ENCODE measurements at regions not wholly inside any gene's neighbourhood (a gene's known extent, or its start where the extent isn't known, plus 50 kb on each side); places are given as distances from the start of the nearest gene placed in this dataset.

DNA sequence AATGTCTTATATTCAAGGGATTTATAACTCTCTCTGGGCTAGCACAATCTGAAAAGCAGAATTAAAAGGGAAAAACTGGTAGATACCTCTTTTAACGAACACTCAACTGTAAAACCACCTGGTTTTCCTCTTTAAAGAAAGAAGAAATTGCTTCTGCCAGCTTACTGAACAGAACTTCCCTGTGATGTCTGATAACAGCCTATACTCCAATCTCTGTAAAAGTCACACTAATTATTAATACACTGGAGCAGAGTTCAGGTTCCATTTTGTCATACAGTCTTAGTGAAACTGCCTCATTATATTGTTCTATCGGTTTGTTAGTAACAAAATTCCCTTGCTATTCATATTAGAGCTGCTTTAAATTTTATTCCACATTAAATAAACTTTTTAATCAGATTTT lies 251.0 kb upstream of the STARD13 start:
- TF ChIP-seq, protein P1, sequence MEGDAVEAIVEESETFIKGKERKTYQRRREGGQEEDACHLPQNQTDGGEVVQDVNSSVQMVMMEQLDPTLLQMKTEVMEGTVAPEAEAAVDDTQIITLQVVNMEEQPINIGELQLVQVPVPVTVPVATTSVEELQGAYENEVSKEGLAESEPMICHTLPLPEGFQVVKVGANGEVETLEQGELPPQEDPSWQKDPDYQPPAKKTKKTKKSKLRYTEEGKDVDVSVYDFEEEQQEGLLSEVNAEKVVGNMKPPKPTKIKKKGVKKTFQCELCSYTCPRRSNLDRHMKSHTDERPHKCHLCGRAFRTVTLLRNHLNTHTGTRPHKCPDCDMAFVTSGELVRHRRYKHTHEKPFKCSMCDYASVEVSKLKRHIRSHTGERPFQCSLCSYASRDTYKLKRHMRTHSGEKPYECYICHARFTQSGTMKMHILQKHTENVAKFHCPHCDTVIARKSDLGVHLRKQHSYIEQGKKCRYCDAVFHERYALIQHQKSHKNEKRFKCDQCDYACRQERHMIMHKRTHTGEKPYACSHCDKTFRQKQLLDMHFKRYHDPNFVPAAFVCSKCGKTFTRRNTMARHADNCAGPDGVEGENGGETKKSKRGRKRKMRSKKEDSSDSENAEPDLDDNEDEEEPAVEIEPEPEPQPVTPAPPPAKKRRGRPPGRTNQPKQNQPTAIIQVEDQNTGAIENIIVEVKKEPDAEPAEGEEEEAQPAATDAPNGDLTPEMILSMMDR (IDR thresholded peaks at IDR 0.05; ENCODE audit: insufficient read depth, low read length, poor library complexity, severe bottlenecking): no peak
- H3K36me3 ChIP-seq (ENCODE audit: control insufficient read depth, insufficient read depth, low read length): no peaks in the 10 kb centered on the region
- H3K4me3 ChIP-seq (replicated peaks; ENCODE audit: low read depth, low read length): no peak overlapping the region
- no peaks in the 10 kb centered on the region for H3K27me3 ChIP-seq (replicated peaks; ENCODE audit: control insufficient read depth, insufficient read depth, low read length)
- no peak for DNase-seq (ENCODE audit: extremely low read depth, insufficient read length)

DNA sequence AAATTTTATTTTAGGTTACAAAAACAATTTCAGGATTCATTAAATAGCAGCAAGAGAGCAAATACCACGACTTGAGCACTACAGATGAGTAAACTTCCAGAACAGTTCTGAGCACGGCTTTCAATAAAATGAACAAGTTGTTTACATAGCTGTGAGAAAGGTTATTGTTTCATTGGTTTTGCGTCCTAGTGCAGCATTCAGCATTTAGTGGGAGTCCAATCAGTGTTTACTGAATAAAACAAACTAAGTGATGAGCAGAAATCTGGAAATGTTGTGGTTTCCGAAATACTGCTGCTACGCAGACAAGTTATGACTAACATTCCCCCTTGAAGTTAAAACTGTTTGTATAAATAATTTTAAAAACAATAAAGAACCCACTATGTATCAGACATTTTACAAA lies 251.5 kb upstream of the STARD13 start:
- Histone ChIP-seq H3K4me3 (replicated peaks; ENCODE audit: low read depth, low read length) (no peak overlapping the region), H3K36me3 (ENCODE audit: control insufficient read depth, insufficient read depth, low read length) (no peaks in the 10 kb centered on the region), H3K27me3 (replicated peaks; ENCODE audit: control insufficient read depth, insufficient read depth, low read length) (no peaks in the 10 kb centered on the region)
- TF ChIP-seq, protein P1 (IDR thresholded peaks at IDR 0.05; ENCODE audit: insufficient read depth, low read length, poor library complexity, severe bottlenecking): no peak
- DNase-seq (ENCODE audit: extremely low read depth, insufficient read length): no peak

DNA sequence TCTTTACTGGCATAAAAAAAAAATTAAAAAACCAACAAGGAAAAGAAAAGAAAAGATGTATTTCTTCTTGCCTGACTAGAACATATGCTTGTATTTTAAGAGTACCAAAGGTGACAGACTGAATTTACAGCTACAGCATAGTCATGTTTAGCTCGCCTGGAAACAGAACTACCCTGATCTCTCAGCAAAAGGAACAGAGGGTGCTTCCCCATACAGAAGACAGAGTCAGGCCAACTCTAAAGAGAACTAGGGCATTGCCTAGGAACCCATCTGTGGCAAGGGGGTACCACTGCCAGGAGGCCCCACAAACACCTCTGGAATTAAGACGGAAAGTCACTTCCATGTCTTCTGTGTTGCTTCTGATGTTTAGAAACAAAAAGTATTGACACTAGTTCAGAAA lies 252.1 kb upstream of the STARD13 start:
- H3K4me3 ChIP-seq (replicated peaks; ENCODE audit: low read depth, low read length): no peak overlapping the region
- TF ChIP-seq, protein P1 (IDR thresholded peaks at IDR 0.05; ENCODE audit: insufficient read depth, low read length, poor library complexity, severe bottlenecking): no peak
- no peaks in the 10 kb centered on the region for H3K27me3 ChIP-seq (replicated peaks; ENCODE audit: control insufficient read depth, insufficient read depth, low read length)
- no peak for DNase-seq (ENCODE audit: extremely low read depth, insufficient read length)
- no peaks in the 10 kb centered on the region for H3K36me3 ChIP-seq (ENCODE audit: control insufficient read depth, insufficient read depth, low read length)

DNA sequence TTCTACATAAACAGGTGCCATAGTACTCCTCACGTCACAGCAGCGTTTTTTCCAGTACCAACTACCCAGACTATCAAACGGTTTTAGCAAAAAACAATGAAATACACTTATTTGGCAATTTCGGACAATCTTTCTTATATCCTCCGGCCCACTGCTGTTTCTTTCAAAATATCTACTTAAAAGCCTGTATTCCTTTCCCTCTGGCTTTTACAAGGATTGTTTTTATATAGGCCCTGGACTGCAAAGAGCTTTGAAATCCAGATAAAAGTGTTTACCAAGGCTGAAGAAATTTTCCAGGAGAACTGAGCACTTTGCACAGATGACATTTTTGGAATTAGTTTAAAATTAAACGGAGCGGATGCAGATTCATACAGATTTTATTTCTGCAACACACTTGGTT lies 255.9 kb upstream of the STARD13 start:
- TF ChIP-seq, protein P1 (IDR thresholded peaks at IDR 0.05; ENCODE audit: insufficient read depth, low read length, poor library complexity, severe bottlenecking): no peak
- H3K27me3 ChIP-seq (replicated peaks; ENCODE audit: control insufficient read depth, insufficient read depth, low read length): no peaks in the 10 kb centered on the region
- no peak overlapping the region for H3K4me3 ChIP-seq (replicated peaks; ENCODE audit: low read depth, low read length)
- no peak for DNase-seq (ENCODE audit: extremely low read depth, insufficient read length)
- H3K36me3 ChIP-seq (ENCODE audit: control insufficient read depth, insufficient read depth, low read length): no peaks in the 10 kb centered on the region

DNA sequence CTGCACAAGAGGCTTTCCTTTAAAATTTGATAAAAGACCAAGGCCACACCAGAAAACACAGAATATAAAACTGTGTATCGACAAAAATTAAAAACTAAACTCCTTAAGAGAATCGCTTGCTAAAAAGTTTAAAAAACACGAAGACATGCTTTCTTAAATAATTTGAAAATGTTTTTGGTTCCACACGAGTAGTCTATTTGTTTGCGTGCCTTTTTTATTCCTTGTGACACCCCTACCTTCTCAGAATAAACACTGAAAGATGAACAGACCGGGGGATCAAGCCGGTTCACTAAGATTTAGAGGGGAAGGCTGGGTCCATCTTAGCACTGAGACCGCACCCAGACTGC lies 256.4 kb upstream of the STARD13 start:
- TF ChIP-seq, protein P1 (IDR thresholded peaks at IDR 0.05; ENCODE audit: insufficient read depth, low read length, poor library complexity, severe bottlenecking): no peak
- Histone ChIP-seq H3K27me3 (replicated peaks; ENCODE audit: control insufficient read depth, insufficient read depth, low read length) (no peaks in the 10 kb centered on the region), H3K4me3 (replicated peaks; ENCODE audit: low read depth, low read length) (peak overlapping the region; percentile 63), H3K36me3 (ENCODE audit: control insufficient read depth, insufficient read depth, low read length) (no peaks in the 10 kb centered on the region)
- DNase-seq (ENCODE audit: extremely low read depth, insufficient read length): no peak

DNA sequence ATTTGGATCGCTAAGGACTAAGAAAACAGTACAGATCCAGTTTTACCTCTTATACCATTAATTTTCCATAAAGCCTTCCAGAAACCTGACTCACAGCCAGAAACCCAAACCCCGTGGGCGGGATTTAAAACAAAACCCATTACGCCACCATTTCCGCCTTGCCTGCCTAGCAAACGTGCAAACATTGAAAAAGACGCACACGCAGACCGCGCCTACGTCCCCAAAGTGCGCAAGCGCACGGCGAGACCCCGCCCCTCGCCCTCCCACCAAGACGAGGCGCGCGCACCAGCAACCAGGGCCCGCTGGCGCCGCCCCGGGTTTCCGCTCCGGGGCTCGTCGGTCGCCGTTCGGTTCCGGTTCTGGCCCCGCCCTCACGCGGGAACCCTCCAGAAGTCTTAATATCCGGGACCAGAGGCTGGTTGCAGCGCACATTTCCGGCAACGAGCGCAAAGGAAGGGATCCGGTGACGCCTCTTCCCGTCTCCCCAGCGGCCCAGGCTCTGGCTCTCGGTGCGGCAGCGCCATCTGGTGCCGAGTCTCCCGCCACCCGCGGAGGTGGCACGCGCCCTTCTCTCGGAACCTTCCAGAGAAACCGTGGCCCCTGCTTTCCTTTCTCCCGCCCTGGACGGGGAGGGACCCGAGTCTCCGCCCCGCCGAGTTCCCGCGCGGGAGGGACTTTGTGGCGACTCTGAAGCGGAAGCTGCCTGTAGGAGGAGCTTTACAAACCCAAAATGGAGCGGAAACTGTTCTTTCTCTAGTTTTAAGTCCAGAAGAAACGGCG lies 256.9 kb upstream of the STARD13 start:
- TF ChIP-seq, protein P1 (IDR thresholded peaks at IDR 0.05; ENCODE audit: insufficient read depth, low read length, poor library complexity, severe bottlenecking): peak; percentile 87

More for the DNA sequence above, 256.9 kb upstream of the STARD13 start:
- no peaks in the 10 kb centered on the region for H3K36me3 ChIP-seq (ENCODE audit: control insufficient read depth, insufficient read depth, low read length)
- peak overlapping the region; percentile 69 for H3K4me3 ChIP-seq (replicated peaks; ENCODE audit: low read depth, low read length)
- H3K27me3 ChIP-seq (replicated peaks; ENCODE audit: control insufficient read depth, insufficient read depth, low read length): no peaks in the 10 kb centered on the region
- DNase-seq (ENCODE audit: extremely low read depth, insufficient read length): peak; percentile 100

All from GM06990 (cell line).